ENCODE measurements at regions not wholly inside any gene's neighbourhood (a gene's known extent, or its start where the extent isn't known, plus 50 kb on each side); places are given as distances from the start of the nearest gene placed in this dataset.

GRCh38 chr11:76728778-76729177 lies 54.4 kb upstream of the TSKU start:
- no peaks in the 10 kb centered on the region for H3K36me3 ChIP-seq (ENCODE audit: control insufficient read depth, insufficient read depth, low read length)
- TF ChIP-seq ZNF165 (CRISPR knock-in tag; IDR thresholded peaks at IDR 0.05; ENCODE audit: borderline replicate concordance), result no peak
- TF ChIP-seq SRF (CRISPR knock-in tag; IDR thresholded peaks at IDR 0.05), result no peak
- no peak for TF ChIP-seq RAD51 (IDR thresholded peaks at IDR 0.05; ENCODE audit: borderline replicate concordance, low read depth)
- TF ChIP-seq HCFC1 (IDR thresholded peaks at IDR 0.05; ENCODE audit: low read depth, low read length), result no peak
- no peak for TF ChIP-seq ZBTB40 (IDR thresholded peaks at IDR 0.05)
- TF ChIP-seq ZBTB40 (CRISPR knock-in tag; IDR thresholded peaks at IDR 0.05), result no peak
- TF ChIP-seq NKRF (IDR thresholded peaks at IDR 0.05; ENCODE audit: borderline replicate concordance), result no peak
- no peak for TF ChIP-seq SAFB (IDR thresholded peaks at IDR 0.05; ENCODE audit: borderline replicate concordance, low read depth, low read length)
- no peak for TF ChIP-seq HINFP (tag; conservative IDR thresholded peaks at IDR 0.05; ENCODE audit: low read depth)
- no peak for TF ChIP-seq ZNF175 (CRISPR knock-in tag; IDR thresholded peaks at IDR 0.05; ENCODE audit: low read depth)

More at GRCh38 chr11:76728778-76729177, 54.4 kb upstream of the TSKU start:
- 44% methylated on average over 1 of the region's 1 CpG for WGBS (ENCODE audit: insufficient coverage, low coverage, missing lambda C conversion rate)
- H3K27ac ChIP-seq (ENCODE audit: extremely low read depth, low read depth, low read length), result no peak overlapping the region
- no peaks in the 10 kb centered on the region for H3K9me1 ChIP-seq (ENCODE audit: control insufficient read depth, insufficient read depth, low read length)
- FAIRE-seq (no peak), ATAC-seq (no peak; the same call in 2 of the 3 replicates), DNase-seq (ENCODE audit: extremely low read depth in 1 of 4, low spot score in 3 of 4) (no peak)
- BruUV-seq (replicated peaks), result no TSS peak
- POLR2A ChIA-PET, result interaction anchor here (0.5 to 0.6 kb wide), 2 partner anchors 59 to 314 kb away, joined by 3 read pairs; no protein-coding TSS in a partner anchor
- peaks cover 7 to 11% of the 10 kb centered on the region in 2 experiments; a peak in 3 of 5 replicates for H3K4me1 ChIP-seq (replicated peaks in 1 of 2; ENCODE audit: control insufficient read depth in 2 of 2, insufficient read depth in 2 of 2, low read length in 2 of 2)
- no peaks in the 10 kb centered on the region; the same call in 1 of the 2 replicates for H4K20me1 ChIP-seq (replicated peaks; ENCODE audit: control insufficient read depth, insufficient read depth, low read length)
- CTCF ChIA-PET (ENCODE audit: low intra/inter-chr PET ratio), result no interaction called here
- in situ Hi-C loops (cut with MboI), result loop anchor here (10.0 kb wide), 2 partner anchors 316 to 376 kb away; partner anchors contain the start of gene OMP
- no peak overlapping the region for H3K9ac ChIP-seq (ENCODE audit: insufficient read depth in 1 of 2, low read depth in 2 of 2, low read length in 2 of 2)
- no peaks in the 10 kb centered on the region for H3K79me2 ChIP-seq (ENCODE audit: control insufficient read depth, insufficient read depth, low read length)
- H3K4me2 ChIP-seq (ENCODE audit: insufficient read depth, low read length), result no peak overlapping the region
- H2AFZ ChIP-seq (ENCODE audit: low read depth, low read length), result no peak overlapping the region
- intact Hi-C loops (cut with micrococcal nuclease), result no loop called here
- H3K4me3 ChIP-seq, result no peak overlapping the region
- H3K9me3 ChIP-seq (replicated peaks; ENCODE audit: control insufficient read depth, insufficient read depth, low read depth, low read length), result no peaks in the 10 kb centered on the region
- 0 out of 5 replicates have a peak, but pooled peaks cover 2 to 3% of the 10 kb centered on the region in 2 experiments for H3K27me3 ChIP-seq (ENCODE audit: control insufficient read depth in 2 of 2, insufficient read depth in 2 of 2, low read length in 2 of 2)
